Breast epithelium (tissue), 4 donors: ENCODE measurements at regions not wholly inside any gene's neighbourhood (a gene's known extent, or its start where the extent isn't known, plus 50 kb on each side); places are given as distances from the start of the nearest gene placed in this dataset.

Source experiments
- DNase-seq, 2 donors: peaks; one replicate each; pipeline ENCODE4 v3.0.0-alpha.2; 2019; ENCODE audit warnings: low spot score in 2 of 2
- H3K27ac ChIP-seq, 2 donors: fragments of 200-600 bp; sonication (generic) in 1 of 2; one replicate each; pipeline ENCODE4 v1.5.1; 2016 to 2019; ENCODE audit warnings: mild to moderate bottlenecking in 1 of 2
- H3K27me3 ChIP-seq, 2 donors: fragments of 200-600 bp; sonication (generic) in 1 of 2; one replicate each; pipeline versions ENCODE4 v1.5.1 to v1.6.0; 2017 to 2019; ENCODE audit warnings: control low read depth in 1 of 2, mild to moderate bottlenecking in 1 of 2
- H3K36me3 ChIP-seq: fragments of 200-600 bp; one replicate; pipeline ENCODE4 v1.5.1; 2019
- H3K4me1 ChIP-seq, 2 donors: fragments of 200-600 bp; sonication (generic); one replicate each; pipeline ENCODE4 v1.5.1; 2016 to 2019; ENCODE audit warnings: control low read depth in 1 of 2
- H3K4me3 ChIP-seq, 3 donors: fragments of 200-600 bp; sonication (generic); 1 replicate in 2 of 3; 2 replicates in 1 of 3; pipeline ENCODE4 v1.5.1; 2016 to 2019; ENCODE audit warnings: mild to moderate bottlenecking in 3 of 3, moderate library complexity in 2 of 3
- H3K9me3 ChIP-seq, 2 donors: fragments of 200-600 bp; sonication (generic) in 1 of 2; one replicate each; pipeline ENCODE4 v1.5.1; 2016 to 2019; ENCODE audit warnings: control low read depth in 1 of 2
- POLR2A ChIP-seq: fragments of 450-650 bp; IDR thresholded peaks from one replicate; pipeline ENCODE4 v1.6.1; 2016; ENCODE audit warnings: antibody characterized with exemption, mild to moderate bottlenecking, moderate library complexity
- POLR2AphosphoS5 ChIP-seq, 3 donors: sonication (generic); formaldehyde crosslinking; IDR thresholded peaks; one replicate each; pipeline ENCODE4 v1.6.1; 2017; ENCODE audit warnings: antibody characterized with exemption in 3 of 3
- intact Hi-C: fragments of 100-400 bp; cut with DNase I; formaldehyde crosslinking; loops from one replicate; pipeline ENCODE4 v1.15.1; 2023; ENCODE audit warnings: low total_unique reads
- TF ChIP-seq, protein P1 (sequence below), 3 donors: fragments of 450-650 bp; IDR thresholded peaks; one replicate each; pipeline ENCODE4 v1.5.1; 2016 to 2017; ENCODE audit warnings: antibody characterized with exemption in 3 of 3, mild to moderate bottlenecking in 3 of 3, moderate library complexity in 3 of 3

DNA sequence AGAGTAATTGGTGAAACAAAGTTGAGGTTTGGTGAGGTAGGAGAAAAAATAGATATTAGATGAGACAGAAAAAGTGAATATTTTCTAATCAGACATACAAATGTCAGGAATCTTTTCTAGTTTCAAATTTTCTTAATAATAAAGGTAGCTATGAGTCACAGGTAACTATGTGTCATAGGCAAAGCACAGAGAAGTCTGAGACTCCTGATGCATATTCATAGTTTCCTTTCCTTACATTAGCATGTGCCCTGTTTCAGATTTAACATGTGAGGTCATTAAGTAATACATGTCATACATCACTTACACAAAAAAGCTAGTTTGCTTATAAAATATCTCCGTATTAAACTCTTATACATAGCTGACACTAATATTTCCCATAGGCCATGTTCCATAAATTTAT, 1141.3 kb upstream of the PCDH20 start:
- Histone ChIP-seq H3K27me3 (no peaks in the 10 kb centered on the region), H3K4me3 (no peak overlapping the region), H3K27ac (no peak overlapping the region), H3K36me3 (no peaks in the 10 kb centered on the region), H3K9me3 (no peaks in the 10 kb centered on the region), H3K4me1 (no peaks in the 10 kb centered on the region)
- DNase-seq = no peak
- no peak for TF ChIP-seq POLR2A
- TF ChIP-seq POLR2AphosphoS5 (IDR thresholded peaks at IDR 0.05) = no peak
- intact Hi-C loops = no loop called here

GRCh38 chr13:62551588-62551987, 1135.9 kb upstream of the PCDH20 start:
- DNase-seq = no peak

GRCh38 chr13:62544928-62545327, 1129.3 kb upstream of the PCDH20 start:
- H3K36me3 ChIP-seq = no peaks in the 10 kb centered on the region
- no peak overlapping the region for H3K27ac ChIP-seq
- H3K4me3 ChIP-seq = no peak overlapping the region
- TF ChIP-seq POLR2AphosphoS5 (IDR thresholded peaks at IDR 0.05) = no peak
- TF ChIP-seq, protein P1, sequence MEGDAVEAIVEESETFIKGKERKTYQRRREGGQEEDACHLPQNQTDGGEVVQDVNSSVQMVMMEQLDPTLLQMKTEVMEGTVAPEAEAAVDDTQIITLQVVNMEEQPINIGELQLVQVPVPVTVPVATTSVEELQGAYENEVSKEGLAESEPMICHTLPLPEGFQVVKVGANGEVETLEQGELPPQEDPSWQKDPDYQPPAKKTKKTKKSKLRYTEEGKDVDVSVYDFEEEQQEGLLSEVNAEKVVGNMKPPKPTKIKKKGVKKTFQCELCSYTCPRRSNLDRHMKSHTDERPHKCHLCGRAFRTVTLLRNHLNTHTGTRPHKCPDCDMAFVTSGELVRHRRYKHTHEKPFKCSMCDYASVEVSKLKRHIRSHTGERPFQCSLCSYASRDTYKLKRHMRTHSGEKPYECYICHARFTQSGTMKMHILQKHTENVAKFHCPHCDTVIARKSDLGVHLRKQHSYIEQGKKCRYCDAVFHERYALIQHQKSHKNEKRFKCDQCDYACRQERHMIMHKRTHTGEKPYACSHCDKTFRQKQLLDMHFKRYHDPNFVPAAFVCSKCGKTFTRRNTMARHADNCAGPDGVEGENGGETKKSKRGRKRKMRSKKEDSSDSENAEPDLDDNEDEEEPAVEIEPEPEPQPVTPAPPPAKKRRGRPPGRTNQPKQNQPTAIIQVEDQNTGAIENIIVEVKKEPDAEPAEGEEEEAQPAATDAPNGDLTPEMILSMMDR (IDR thresholded peaks at IDR 0.05) = no peak
- no peak for TF ChIP-seq POLR2A
- intact Hi-C loops = no loop called here
- no peaks in the 10 kb centered on the region for H3K9me3 ChIP-seq
- H3K4me1 ChIP-seq = no peaks in the 10 kb centered on the region
- DNase-seq = no peak
- no peaks in the 10 kb centered on the region for H3K27me3 ChIP-seq

More at GRCh38 chr13:62551588-62551987, 1135.9 kb upstream of the PCDH20 start:
- Histone ChIP-seq H3K4me1 (no peaks in the 10 kb centered on the region), H3K27ac (no peak overlapping the region), H3K36me3 (no peaks in the 10 kb centered on the region), H3K4me3 (no peak overlapping the region), H3K27me3 (no peaks in the 10 kb centered on the region), H3K9me3 (no peaks in the 10 kb centered on the region)
- TF ChIP-seq POLR2AphosphoS5 (IDR thresholded peaks at IDR 0.05) = no peak
- TF ChIP-seq POLR2A = no peak
- TF ChIP-seq, protein P1 (IDR thresholded peaks at IDR 0.05) = no peak
- intact Hi-C loops = no loop called here

- TF ChIP-seq POLR2A = no peak
- TF ChIP-seq, protein P1 (IDR thresholded peaks at IDR 0.05) = no peak
- TF ChIP-seq POLR2AphosphoS5 (IDR thresholded peaks at IDR 0.05) = no peak
- no peaks in the 10 kb centered on the region for H3K4me1 ChIP-seq
- H3K9me3 ChIP-seq = no peaks in the 10 kb centered on the region
- no peak overlapping the region for H3K4me3 ChIP-seq
- no peak for DNase-seq
- no peak overlapping the region for H3K27ac ChIP-seq
- H3K27me3 ChIP-seq = no peaks in the 10 kb centered on the region
- no peaks in the 10 kb centered on the region for H3K36me3 ChIP-seq
- intact Hi-C loops = no loop called here
Observed at GRCh38 chr13:62537593-62537992, 1121.9 kb upstream of the PCDH20 start.

- TF ChIP-seq, protein P1 (IDR thresholded peaks at IDR 0.05) = no peak
- TF ChIP-seq POLR2A (no peak), POLR2AphosphoS5 (IDR thresholded peaks at IDR 0.05) (no peak)
- intact Hi-C loops = no loop called here
- H3K27me3 ChIP-seq = no peaks in the 10 kb centered on the region
Observed at GRCh38 chr13:62525652-62526051, 1110.0 kb upstream of the PCDH20 start.

GRCh38 chr13:62524498-62524897, 1108.8 kb upstream of the PCDH20 start:
- Histone ChIP-seq H3K4me3 (no peak overlapping the region), H3K27ac (no peak overlapping the region), H3K27me3 (no peaks in the 10 kb centered on the region), H3K4me1 (no peaks in the 10 kb centered on the region), H3K9me3 (no peaks in the 10 kb centered on the region), H3K36me3 (no peaks in the 10 kb centered on the region)
- TF ChIP-seq, protein P1 (IDR thresholded peaks at IDR 0.05) = no peak
- TF ChIP-seq POLR2AphosphoS5 (IDR thresholded peaks at IDR 0.05) (no peak), POLR2A (no peak)
- DNase-seq = no peak
- intact Hi-C loops = no loop called here

More at GRCh38 chr13:62525652-62526051, 1110.0 kb upstream of the PCDH20 start:
- Histone ChIP-seq H3K27ac (no peak overlapping the region), H3K9me3 (no peaks in the 10 kb centered on the region), H3K4me1 (no peaks in the 10 kb centered on the region), H3K4me3 (no peak overlapping the region), H3K36me3 (no peaks in the 10 kb centered on the region)
- DNase-seq = no peak
